H1 (cell line): ENCODE measurements at regions not wholly inside any gene's neighbourhood (a gene's known extent, or its start where the extent isn't known, plus 50 kb on each side); places are given as distances from the start of the nearest gene placed in this dataset.

Experiments used
- CTCF ChIA-PET: fragments of 300-600 bp; sonication (Branson Sonifier 250); formaldehyde crosslinking; loops from one replicate; lab custom pipeline; 2021; ENCODE audit not compliant: partially characterized antibody; lab: Charles Lee
- POLR2A ChIA-PET: fragments of 300-600 bp; sonication (Branson Sonifier 250); formaldehyde crosslinking; loops from one replicate; lab custom pipeline; 2021; ENCODE audit warnings: inconsistent platforms; ENCODE audit not compliant: partially characterized antibody; lab: Charles Lee
- DNase-seq, 2 experiments: peaks; one replicate each; pipeline versions ENCODE4 v3.0.0 to v3.0.0-alpha.2; 2010 to 2022; ENCODE audit warnings: low spot score in 2 of 2, low read depth in 1 of 2, mixed read lengths in 1 of 2
- FAIRE-seq: peaks from 2 replicates; lab custom pipeline; 2011; peaks lifted over from hg19 to GRCh38; lab: Jason Lieb, UNC
- H2AFZ ChIP-seq: 2 replicates; pipeline ENCODE4 v1.8.1; 2012; ENCODE audit warnings: low read length, inconsistent platforms
- H2AK5ac ChIP-seq: 2 replicates; pipeline ENCODE4 v1.6.1; 2013; ENCODE audit warnings: low read depth, low read length
- H2BK120ac ChIP-seq: replicated peaks from 2 replicates; pipeline ENCODE3; 2013; ENCODE audit warnings: low read depth, low read length, inconsistent platforms
- H2BK12ac ChIP-seq: 2 replicates; pipeline ENCODE4 v1.6.1; 2013; ENCODE audit warnings: low read depth, low read length
- H2BK15ac ChIP-seq: 2 replicates; pipeline ENCODE4 v1.6.1; 2013; ENCODE audit warnings: low read length
- H2BK20ac ChIP-seq: 2 replicates; pipeline ENCODE4 v1.6.1; 2013; ENCODE audit warnings: low read length
- H2BK5ac ChIP-seq: 2 replicates; pipeline ENCODE4 v1.6.1; 2013; ENCODE audit warnings: low read depth, low read length
- H3K14ac ChIP-seq: 2 replicates; pipeline ENCODE4 v1.6.1; 2013; ENCODE audit warnings: inconsistent platforms; ENCODE audit not compliant: insufficient read length
- H3K18ac ChIP-seq: 2 replicates; pipeline ENCODE4 v1.6.1; 2013; ENCODE audit warnings: low read length; ENCODE audit errors: extremely low read depth
- H3K23ac ChIP-seq: 2 replicates; pipeline ENCODE4 v1.6.1; 2013; ENCODE audit warnings: inconsistent platforms; ENCODE audit not compliant: insufficient read length
- H3K23me2 ChIP-seq: 2 replicates; pipeline ENCODE4 v1.6.1; 2013; ENCODE audit warnings: low read depth, low read length
- H3K27ac ChIP-seq: 2 replicates; pipeline ENCODE4 v1.6.1; 2011; ENCODE audit warnings: low read depth, low read length, inconsistent platforms
- H3K27me3 ChIP-seq, 4 experiments: replicated peaks in 1 of 4; 1 replicate in 1 of 4; 2 replicates in 3 of 4; pipeline versions ENCODE4 v1.6.1 to v1.8.1; 2011 to 2013; ENCODE audit warnings: low read length in 3 of 4, mild to moderate bottlenecking in 3 of 4, inconsistent platforms in 2 of 4, mixed read lengths in 2 of 4, moderate library complexity in 1 of 4; ENCODE audit not compliant: control insufficient read depth in 3 of 4, insufficient read depth in 3 of 4; ENCODE audit errors: extremely low read depth in 1 of 4
- H3K36me3 ChIP-seq, 4 experiments: 2 replicates each; pipeline versions ENCODE4 v1.6.1 to v1.8.1; 2011 to 2013; ENCODE audit warnings: mild to moderate bottlenecking in 4 of 4, low read length in 3 of 4, moderate library complexity in 2 of 4, control low read depth in 1 of 4, inconsistent platforms in 1 of 4; ENCODE audit not compliant: insufficient read depth in 4 of 4, control insufficient read depth in 2 of 4
- H3K4ac ChIP-seq: replicated peaks from 2 replicates; pipeline ENCODE3; 2013; ENCODE audit warnings: low read length, low read depth, mixed read lengths, inconsistent platforms; ENCODE audit not compliant: insufficient read length
- H3K4me1 ChIP-seq, 4 experiments: replicated peaks in 1 of 4; 1 replicate in 1 of 4; 2 replicates in 3 of 4; pipeline versions ENCODE4 v1.6.1 to v1.8.1; 2011 to 2013; ENCODE audit warnings: low read length in 3 of 4, inconsistent platforms in 2 of 4, mixed read lengths in 1 of 4; ENCODE audit not compliant: insufficient read depth in 4 of 4, control insufficient read depth in 3 of 4
- H3K4me2 ChIP-seq, 2 experiments: 2 replicates each; pipeline versions ENCODE4 v1.6.1 to v1.8.1; 2011 to 2013; ENCODE audit warnings: low read depth in 2 of 2, low read length in 2 of 2, control low read depth in 1 of 2, inconsistent platforms in 1 of 2, mild to moderate bottlenecking in 1 of 2; ENCODE audit not compliant: insufficient read depth in 1 of 2
- H3K4me3 ChIP-seq, 4 experiments: fragments of 200-600, 300-600 bp in 1 of 4; sonication (generic), shearing (Covaris generic), sonication (Bioruptor Twin) in 1 of 4; 2 replicates each; pipeline versions ENCODE4 v1.5.1 to v1.8.1; 2011 to 2016; ENCODE audit warnings: low read length in 4 of 4, low read depth in 3 of 4, control low read depth in 2 of 4, inconsistent platforms in 2 of 4, mild to moderate bottlenecking in 2 of 4, mixed read lengths in 1 of 4, moderate library complexity in 1 of 4; ENCODE audit not compliant: insufficient read depth in 2 of 4; ENCODE audit errors: extremely low read depth in 1 of 4
- H3K56ac ChIP-seq: replicated peaks from 2 replicates; pipeline ENCODE3; 2013; ENCODE audit warnings: low read depth, mild to moderate bottlenecking, mixed read lengths, low read length, inconsistent platforms; ENCODE audit not compliant: insufficient read length
- H3K79me1 ChIP-seq: 2 replicates; pipeline ENCODE4 v1.6.1; 2013; ENCODE audit warnings: low read depth, low read length, control low read depth
- H3K79me2 ChIP-seq, 2 experiments: 2 replicates each; pipeline versions ENCODE4 v1.6.1 to v1.8.1; 2012 to 2013; ENCODE audit warnings: low read length in 2 of 2, mild to moderate bottlenecking in 2 of 2, inconsistent platforms in 1 of 2; ENCODE audit not compliant: insufficient read depth in 2 of 2, control insufficient read depth in 1 of 2
- H3K9ac ChIP-seq, 4 experiments: replicated peaks in 1 of 4; 1 replicate in 1 of 4; 2 replicates in 3 of 4; pipeline versions ENCODE4 v1.6.1 to v1.8.1; 2011 to 2013; ENCODE audit warnings: low read depth in 3 of 4, low read length in 3 of 4, control low read depth in 2 of 4, mild to moderate bottlenecking in 2 of 4, moderate library complexity in 2 of 4, inconsistent platforms in 1 of 4; ENCODE audit errors: extremely low read depth in 1 of 4
- H3K9me3 ChIP-seq, 2 experiments: 2 replicates each; pipeline versions ENCODE4 v1.6.1 to v1.8.1; 2012 to 2013; ENCODE audit warnings: mild to moderate bottlenecking in 2 of 2, moderate library complexity in 2 of 2, control low read depth in 1 of 2, inconsistent platforms in 1 of 2, low read depth in 1 of 2, low read length in 1 of 2, mixed read lengths in 1 of 2; ENCODE audit not compliant: insufficient read depth in 2 of 2
- H4K20me1 ChIP-seq, 2 experiments: replicated peaks in 1 of 2; 2 replicates each; pipeline versions ENCODE3 to v1.8.1; 2011 to 2013; ENCODE audit warnings: inconsistent platforms in 2 of 2, low read length in 2 of 2, mild to moderate bottlenecking in 1 of 2; ENCODE audit not compliant: insufficient read depth in 2 of 2, control insufficient read depth in 1 of 2
- H4K5ac ChIP-seq: 2 replicates; pipeline ENCODE4 v1.6.1; 2013; ENCODE audit warnings: low read length, low read depth, mixed read lengths, inconsistent platforms; ENCODE audit not compliant: insufficient read length
- H4K8ac ChIP-seq: 2 replicates; pipeline ENCODE4 v1.8.0; 2013; ENCODE audit warnings: mild to moderate bottlenecking, moderate library complexity, low read length, inconsistent platforms; ENCODE audit not compliant: insufficient read depth; ENCODE audit errors: extremely low read depth
- H4K91ac ChIP-seq: replicated peaks from 2 replicates; pipeline ENCODE3; 2013; ENCODE audit warnings: low read length, mixed read lengths, inconsistent platforms; ENCODE audit not compliant: insufficient read length
- FOSL1 ChIP-seq: IDR thresholded peaks from 2 replicates; pipeline ENCODE4 v1.6.1; 2011; ENCODE audit warnings: mild to moderate bottlenecking, low read depth, low read length, moderate library complexity; ENCODE audit not compliant: insufficient read depth
- HDAC6 ChIP-seq: IDR thresholded peaks from one replicate; pipeline ENCODE4 v1.7.1; 2012; ENCODE audit warnings: low read depth, mild to moderate bottlenecking, inconsistent platforms, low read length, moderate library complexity
- POLR2A ChIP-seq, 2 experiments: IDR thresholded peaks; 1 replicate in 1 of 2; 2 replicates in 1 of 2; pipeline ENCODE4 v1.6.1; 2011; ENCODE audit warnings: low read depth in 2 of 2, low read length in 2 of 2, mild to moderate bottlenecking in 2 of 2; ENCODE audit errors: control extremely low read depth in 1 of 2
- TEAD4 ChIP-seq: IDR thresholded peaks from 2 replicates; pipeline ENCODE4 v1.6.1; 2012; ENCODE audit warnings: low read depth, low read length, inconsistent platforms, mixed read lengths
- whole genome bisulfite sequencing, 2 experiments: shearing (Covaris generic) in 1 of 2; methylation state at CpG; one replicate each; pipeline versions ENCODE4 v1.1.6 to v1.1.7; 2013 to 2015; ENCODE audit warnings: low lambda C conversion rate in 2 of 2, mixed read lengths in 2 of 2, inconsistent platforms in 1 of 2, low coverage in 1 of 2, missing lambda C conversion rate in 1 of 2; ENCODE audit not compliant: insufficient replicate concordance in 2 of 2, insufficient coverage in 1 of 2, insufficient read length in 1 of 2; ENCODE audit errors: extremely low coverage in 1 of 2, missing lambda C conversion rate in 1 of 2; 5-methylcytosine and 5-hydroxymethylcytosine counted together

GRCh38 chr10:10526846-10527245, 490.8 kb upstream of the CELF2 start:
- Histone ChIP-seq H3K4me3 (no peak overlapping the region), H3K4me2 (no peak overlapping the region), H3K9me3 (no peaks in the 10 kb centered on the region), H3K4me1 (peaks cover 0 to 7% (median 1%) of the 10 kb centered on the region in 4 experiments; a peak in 1 of 7 replicates), H2BK15ac (no peak overlapping the region), H2AK5ac (no peak overlapping the region), H3K23me2 (no peaks in the 10 kb centered on the region), H2BK120ac (no peak overlapping the region), H3K36me3 (no peaks in the 10 kb centered on the region), H3K9ac (no peak overlapping the region), H3K14ac (no peak overlapping the region), H3K27me3 (peaks cover 2 to 19% (median 16%) of the 10 kb centered on the region in 4 experiments; a peak in 5 of 7 replicates), H2BK12ac (no peak overlapping the region), H3K4ac (no peak overlapping the region), H2AFZ (no peak overlapping the region), H4K20me1 (no peaks in the 10 kb centered on the region), H3K27ac (no peak overlapping the region), H2BK5ac (no peak overlapping the region), H3K23ac (no peak overlapping the region), H3K18ac (no peak overlapping the region), H3K79me2 (no peaks in the 10 kb centered on the region), H4K91ac (no peak overlapping the region), H4K8ac (no peak overlapping the region), H2BK20ac (no peak overlapping the region), H3K56ac (no peak overlapping the region), H3K79me1 (no peaks in the 10 kb centered on the region), H4K5ac (no peak overlapping the region)
- ChIA-PET CTCF (interaction anchor here (1.3 kb wide), 1 partner anchor 30 kb away, joined by 3 read pairs; no protein-coding TSS in a partner anchor), POLR2A (interaction anchor here (0.6 kb wide), 1 partner anchor 132 kb away, joined by 3 read pairs; no protein-coding TSS in a partner anchor)
- WGBS, 2 experiments, result 89% methylated on average over 5 of the region's 5 CpGs; no CpG with 5 or more reads in 1 of the 2 experiments
- FAIRE-seq, result no peak
- DNase-seq, result no peak
- TF ChIP-seq HDAC6 (no peak), FOSL1 (no peak), TEAD4 (no peak), POLR2A (IDR thresholded peaks at IDR 0.05; ENCODE audit: control extremely low read depth in 1 of 2, low read depth in 2 of 2, low read length in 2 of 2) (no peak)
